ENCODE measurements at regions not wholly inside any gene's neighbourhood (a gene's known extent, or its start where the extent isn't known, plus 50 kb on each side); places are given as distances from the start of the nearest gene placed in this dataset.

DNA sequence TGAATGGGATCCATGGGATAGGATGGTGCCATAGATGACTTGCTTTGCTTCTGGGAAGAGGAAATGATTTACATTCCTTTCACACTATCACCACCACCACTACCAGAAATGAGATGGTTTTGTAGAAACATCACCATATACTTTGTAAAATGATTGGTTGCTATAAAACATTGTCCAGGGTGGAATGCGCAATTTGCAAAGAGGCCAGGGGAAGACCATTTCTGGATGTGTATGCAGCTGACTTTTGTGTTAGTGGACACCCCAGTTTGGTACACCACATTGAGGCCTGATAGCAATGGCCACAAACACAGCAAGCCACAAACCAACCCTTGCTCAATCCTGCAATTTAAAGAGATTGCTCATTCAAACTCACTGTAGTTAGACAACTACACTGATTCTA is 56.7 kb upstream of the RCN1 start:
- TF ChIP-seq, protein P1, sequence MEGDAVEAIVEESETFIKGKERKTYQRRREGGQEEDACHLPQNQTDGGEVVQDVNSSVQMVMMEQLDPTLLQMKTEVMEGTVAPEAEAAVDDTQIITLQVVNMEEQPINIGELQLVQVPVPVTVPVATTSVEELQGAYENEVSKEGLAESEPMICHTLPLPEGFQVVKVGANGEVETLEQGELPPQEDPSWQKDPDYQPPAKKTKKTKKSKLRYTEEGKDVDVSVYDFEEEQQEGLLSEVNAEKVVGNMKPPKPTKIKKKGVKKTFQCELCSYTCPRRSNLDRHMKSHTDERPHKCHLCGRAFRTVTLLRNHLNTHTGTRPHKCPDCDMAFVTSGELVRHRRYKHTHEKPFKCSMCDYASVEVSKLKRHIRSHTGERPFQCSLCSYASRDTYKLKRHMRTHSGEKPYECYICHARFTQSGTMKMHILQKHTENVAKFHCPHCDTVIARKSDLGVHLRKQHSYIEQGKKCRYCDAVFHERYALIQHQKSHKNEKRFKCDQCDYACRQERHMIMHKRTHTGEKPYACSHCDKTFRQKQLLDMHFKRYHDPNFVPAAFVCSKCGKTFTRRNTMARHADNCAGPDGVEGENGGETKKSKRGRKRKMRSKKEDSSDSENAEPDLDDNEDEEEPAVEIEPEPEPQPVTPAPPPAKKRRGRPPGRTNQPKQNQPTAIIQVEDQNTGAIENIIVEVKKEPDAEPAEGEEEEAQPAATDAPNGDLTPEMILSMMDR (conservative IDR thresholded peaks at IDR 0.05; ENCODE audit: low read depth, low read length) = no peak
- TF ChIP-seq EZH2 (IDR thresholded peaks at IDR 0.05; ENCODE audit: borderline replicate concordance, low read depth, low read length, poor library complexity, severe bottlenecking) = no peak

Data from A673 (cell line).